HG03342 (cell line): ENCODE measurements at regions not wholly inside any gene's neighbourhood (a gene's known extent, or its start where the extent isn't known, plus 50 kb on each side); places are given as distances from the start of the nearest gene placed in this dataset.
A peak's percentile ranks its signal among the peaks of the same experiment; 100 is the strongest.

ENCODE experiments used
- ATAC-seq: cut with Tn5 transposase; IDR thresholded peaks from one replicate; pipeline ENCODE4 v1.9.1; 2021; ENCODE audit warnings: mild to moderate bottlenecking, moderate library complexity; ENCODE audit not compliant: unreplicated experiment

GRCh38 chr6:103255132-103255531 is 1604.6 kb downstream of the HACE1 start:
- ATAC-seq: no peak

- ATAC-seq: no peak
Observed at GRCh38 chr6:103236923-103237322, 1622.8 kb downstream of the HACE1 start.

DNA sequence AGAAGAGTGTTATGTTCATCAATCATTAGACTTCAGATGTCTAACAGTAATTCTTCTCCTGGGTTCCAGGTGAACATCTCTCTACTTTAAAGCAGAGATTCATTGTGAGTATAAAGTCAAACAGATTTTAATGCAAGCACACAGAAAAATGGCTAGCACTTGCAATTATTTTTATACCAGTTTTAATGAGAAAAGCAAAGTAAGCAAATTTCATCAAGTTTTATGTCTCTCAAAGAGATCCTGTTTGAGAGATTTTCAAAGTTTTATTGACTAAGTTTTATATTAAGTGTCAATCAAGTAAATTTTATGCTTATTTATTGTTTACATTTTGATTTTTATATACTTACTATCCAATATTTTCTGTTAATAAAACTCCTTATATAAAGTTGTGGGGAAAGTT is 1628.5 kb downstream of the HACE1 start:
- ATAC-seq: no peak

GRCh38 chr6:103215847-103216246 is 1643.9 kb downstream of the HACE1 start:
- ATAC-seq: no peak

GRCh38 chr6:103210686-103211085 is 1649.0 kb downstream of the HACE1 start:
- no peak for ATAC-seq

DNA sequence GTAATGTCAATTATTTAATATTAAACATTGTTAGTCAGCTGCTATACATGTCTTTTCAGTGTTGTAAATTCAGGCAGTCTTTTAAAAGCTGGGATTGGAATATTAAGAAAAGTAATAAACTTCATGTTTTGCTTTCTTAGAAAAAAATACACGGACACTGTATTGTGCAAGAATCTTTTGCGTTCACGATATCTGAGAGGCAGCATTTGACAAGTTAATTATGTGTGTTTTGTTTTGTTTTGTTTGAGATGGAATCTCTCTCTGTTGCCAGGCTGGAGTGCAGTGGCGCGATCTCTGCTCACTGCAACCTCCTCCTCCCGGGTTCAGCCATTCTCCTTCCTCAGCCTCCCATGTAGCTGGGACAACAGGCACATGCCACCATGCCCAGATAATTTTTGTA is 1661.3 kb downstream of the HACE1 start:
- no peak for ATAC-seq

DNA sequence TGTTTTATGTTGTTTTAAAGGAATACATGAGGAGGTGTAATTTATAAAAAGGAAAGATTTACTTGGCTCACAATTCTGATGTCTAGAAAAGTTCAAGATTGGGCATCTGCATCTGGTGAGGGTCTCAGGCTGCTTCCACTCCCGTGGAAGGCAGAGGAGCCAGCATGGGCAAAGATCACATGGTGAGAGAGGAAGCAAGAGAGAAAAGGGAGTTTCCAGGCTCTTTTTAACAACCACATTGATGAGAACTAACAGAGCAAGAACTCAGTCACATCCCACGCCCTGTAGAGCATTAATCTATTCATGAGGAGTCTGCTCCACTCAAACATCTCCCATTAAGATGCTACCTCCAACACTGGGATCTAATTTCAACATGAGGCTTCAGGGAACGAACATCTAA is 1666.3 kb downstream of the HACE1 start:
- peak; percentile 41 for ATAC-seq

- no peak for ATAC-seq
Observed at GRCh38 chr6:103191391-103192093, 1668.2 kb downstream of the HACE1 start.

DNA sequence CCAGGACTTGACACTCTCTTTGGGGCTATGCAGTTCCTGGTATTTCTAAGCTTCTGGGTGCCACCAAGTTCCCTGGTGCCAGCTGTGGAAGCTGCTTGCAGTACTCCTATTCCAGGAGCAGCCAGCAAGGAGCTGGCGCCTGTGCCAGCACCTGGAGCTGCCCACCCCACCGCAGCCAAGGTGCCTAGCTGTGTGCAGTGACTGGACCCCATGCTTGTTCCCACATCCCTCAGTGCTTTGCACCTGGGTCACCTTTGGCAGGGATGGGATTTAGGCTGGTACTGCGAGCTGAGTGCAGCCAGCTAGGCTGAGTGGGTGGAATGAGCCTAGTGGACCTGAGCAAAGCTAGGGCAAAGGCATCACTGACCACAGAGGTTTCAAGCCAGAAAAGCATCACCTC is 1674.9 kb downstream of the HACE1 start:
- ATAC-seq: no peak

DNA sequence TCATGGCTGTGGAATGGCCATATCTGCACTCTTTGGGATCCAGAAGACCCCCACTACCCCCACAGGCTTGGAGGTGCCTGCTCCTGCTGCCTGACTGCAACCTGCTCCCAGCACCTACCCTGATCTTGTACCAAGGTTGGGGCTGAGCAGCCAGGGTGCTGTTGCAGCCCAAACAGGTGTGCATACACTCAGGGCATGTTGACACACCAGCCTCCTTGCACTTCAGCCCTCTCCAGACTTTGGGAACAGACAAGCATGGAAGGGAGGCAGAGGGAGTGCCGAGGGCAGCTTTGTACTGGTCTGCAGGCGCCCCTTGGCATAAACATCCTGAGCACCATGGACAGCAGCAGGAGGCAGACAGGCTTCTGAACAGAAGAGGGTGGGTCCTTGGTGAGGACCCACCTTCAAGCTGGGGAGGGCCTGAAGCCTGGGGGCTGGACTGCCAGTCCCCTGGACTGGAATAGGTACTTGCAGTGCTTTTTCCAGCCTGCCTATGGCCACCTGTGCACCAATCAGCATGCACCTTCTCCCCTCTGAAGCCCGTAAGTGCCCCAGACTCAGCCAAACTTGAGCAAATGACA is 1675.8 kb downstream of the HACE1 start:
- no peak for ATAC-seq

DNA sequence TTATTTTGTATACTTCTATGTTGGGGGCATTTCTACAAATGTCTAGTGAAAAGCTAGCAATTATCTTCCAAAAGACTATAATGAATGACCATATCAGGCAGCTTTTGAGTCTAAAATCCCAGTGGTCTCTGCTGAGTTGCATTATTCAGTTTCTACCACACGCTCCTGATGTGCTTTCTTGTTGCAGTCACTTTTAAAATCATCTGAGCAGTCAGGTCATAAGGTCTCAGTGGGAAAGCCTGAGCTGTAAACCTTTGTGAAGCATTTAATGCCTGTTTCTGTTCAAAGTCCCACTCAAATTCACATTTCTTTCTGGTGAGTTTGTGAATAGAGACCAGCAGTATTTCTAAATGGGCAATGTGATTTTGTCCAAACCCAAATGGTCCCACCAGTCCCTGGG is 1681.5 kb downstream of the HACE1 start:
- ATAC-seq: no peak

- ATAC-seq: no peak
Observed at GRCh38 chr6:103177791-103178190, 1681.9 kb downstream of the HACE1 start.

GRCh38 chr6:103175056-103175455 is 1684.7 kb downstream of the HACE1 start:
- no peak for ATAC-seq

DNA sequence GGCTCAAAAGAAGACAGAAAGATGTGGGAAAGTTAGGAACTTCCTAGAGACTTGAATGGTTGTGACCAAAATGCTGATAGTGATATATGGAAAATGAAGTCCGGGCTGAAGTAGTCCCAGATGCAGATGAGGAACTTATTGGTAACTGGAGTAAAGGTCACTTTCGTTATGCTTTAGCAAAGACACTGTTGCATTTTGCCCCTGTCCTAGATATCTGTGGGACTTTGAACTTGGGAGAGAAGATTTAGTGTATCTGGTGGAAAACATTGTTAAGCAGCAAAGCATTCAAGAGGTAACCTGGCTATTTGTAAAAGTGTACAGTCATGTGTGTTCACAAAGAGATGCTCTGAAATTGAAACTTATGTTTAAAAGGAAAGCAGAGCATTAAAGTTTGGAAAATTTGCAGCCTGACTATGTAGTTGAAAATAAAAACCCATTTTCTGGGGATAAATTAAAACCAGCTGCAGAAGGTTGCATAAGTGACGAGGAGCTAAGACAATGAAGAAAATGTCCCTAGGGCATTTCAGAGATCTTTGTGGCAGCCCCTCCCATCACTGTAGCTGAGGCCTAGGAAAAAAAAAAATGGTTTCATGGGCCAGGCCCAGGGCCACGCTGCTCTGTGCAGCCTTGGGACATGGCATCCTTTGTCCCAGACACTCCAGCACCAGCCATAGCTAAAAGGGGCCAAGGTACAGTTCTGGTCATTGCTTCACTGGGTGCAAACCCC is 1692.2 kb downstream of the HACE1 start:
- ATAC-seq: no peak

DNA sequence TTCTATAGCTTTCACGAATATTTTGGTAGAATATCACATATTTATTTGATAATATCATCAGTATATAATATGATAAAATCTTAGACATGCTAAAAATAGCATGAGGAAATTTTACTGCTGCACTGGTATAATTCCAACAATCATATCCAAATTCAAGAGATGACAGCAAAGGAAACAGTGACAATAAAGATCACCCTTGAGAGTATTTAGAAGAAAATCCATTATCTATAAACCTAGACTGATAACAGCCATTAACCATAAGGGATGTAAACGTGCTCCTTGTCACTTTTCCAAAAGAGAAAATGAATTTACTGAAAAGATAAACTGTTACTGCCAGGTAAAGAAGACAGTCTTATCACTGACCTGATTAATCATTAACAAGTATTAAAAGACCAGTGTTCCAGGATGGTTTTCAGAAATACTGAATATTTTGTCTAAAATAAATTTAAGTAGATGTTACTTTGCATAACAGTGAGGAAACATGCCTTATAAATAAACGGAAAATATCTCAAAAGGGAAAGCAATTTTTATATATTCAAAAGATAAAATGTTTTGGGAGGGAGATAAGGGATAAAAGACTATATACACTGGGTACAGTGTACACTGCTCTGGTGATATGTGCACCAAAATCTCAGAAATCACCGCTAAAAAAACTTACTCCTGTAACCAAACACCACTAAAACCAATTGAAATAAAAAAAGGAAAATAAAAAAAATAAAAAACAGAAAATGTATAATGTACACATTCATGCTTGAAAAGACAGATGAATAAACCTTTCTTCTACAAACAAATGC is 1704.7 kb downstream of the HACE1 start:
- no peak for ATAC-seq

- no peak for ATAC-seq
Observed at GRCh38 chr6:103153016-103153415, 1706.7 kb downstream of the HACE1 start.

DNA sequence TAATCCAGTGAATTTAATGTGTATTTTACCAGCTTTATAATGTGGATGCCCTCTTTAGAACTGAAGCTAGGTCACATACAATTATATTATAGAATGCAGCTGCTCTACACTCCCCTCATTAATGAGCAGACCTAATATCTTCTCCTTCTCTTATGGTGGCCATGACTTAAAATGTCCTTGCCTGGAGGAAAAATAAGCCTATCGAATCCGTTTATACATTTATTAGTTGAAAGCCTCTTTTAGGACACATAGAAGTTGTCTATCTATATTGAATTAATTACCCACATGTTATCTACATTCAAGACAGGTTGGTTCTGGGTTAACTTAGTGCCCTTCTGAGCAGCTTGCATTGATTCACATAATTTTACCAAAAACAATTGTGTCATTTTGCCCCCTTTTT is 1716.8 kb downstream of the HACE1 start:
- ATAC-seq: no peak

DNA sequence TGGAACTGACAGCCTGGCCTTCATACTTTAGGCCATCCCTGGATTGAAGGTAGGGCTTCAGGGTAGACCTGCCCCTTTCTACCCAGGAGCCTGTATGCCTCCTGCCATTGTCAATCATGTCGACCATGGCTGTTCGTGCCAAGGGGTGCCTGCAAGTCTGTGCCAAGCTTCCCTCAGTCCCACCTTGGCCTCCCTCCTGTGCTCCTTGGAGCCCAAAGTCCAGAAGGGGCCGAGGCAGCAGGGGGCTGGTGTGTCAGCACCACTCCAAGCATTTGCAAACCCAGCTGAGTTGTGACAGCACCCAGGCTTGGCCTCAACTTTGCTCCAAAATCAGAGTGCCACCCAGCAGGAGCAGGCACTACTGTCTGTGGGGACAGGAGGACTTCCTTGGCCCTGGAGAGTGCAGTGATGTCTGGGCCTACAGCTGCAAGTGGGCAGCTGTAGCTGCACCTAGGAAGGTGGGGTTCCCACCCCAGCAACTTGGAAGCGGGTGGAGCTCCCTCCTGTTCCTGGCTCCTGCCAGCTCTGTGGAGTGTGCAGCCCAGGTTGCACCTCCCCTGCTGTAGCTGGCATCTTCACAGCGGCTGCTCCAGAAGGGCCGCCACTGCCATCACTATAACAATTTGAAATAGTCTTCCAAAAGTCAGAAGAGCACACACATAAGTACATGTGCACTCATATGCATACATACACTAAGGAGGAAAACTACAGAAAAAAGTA is 1719.3 kb downstream of the HACE1 start:
- no peak for ATAC-seq

DNA sequence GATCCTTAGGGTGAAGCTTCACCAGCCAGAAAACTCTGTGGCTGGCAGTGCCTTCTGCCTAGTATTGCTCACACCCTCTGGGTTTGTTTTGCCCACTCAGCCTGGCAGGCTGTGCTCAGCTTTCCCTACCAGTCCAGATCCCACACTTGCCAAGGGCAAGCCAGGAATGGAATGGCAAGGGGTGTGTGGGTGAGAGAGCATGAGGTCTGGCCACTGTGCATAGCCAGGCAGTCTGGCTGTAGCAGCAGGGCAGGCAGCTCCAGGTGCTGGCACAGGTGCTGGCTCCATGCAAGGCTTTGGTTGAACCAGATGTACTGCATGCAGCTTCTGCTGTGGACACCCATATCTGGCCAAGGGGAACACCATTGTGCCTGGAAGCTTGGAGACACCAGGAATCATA is 1720.3 kb downstream of the HACE1 start:
- ATAC-seq: no peak

- ATAC-seq: no peak
Observed at GRCh38 chr6:103124471-103124870, 1731.0 kb downstream of the GRIK2 start.
